Skin of body (tissue), 2 donors: ENCODE measurements at regions not wholly inside any gene's neighbourhood (a gene's known extent, or its start where the extent isn't known, plus 50 kb on each side); places are given as distances from the start of the nearest gene placed in this dataset. TPM values are rescaled to one million over a fixed set of nuclear protein-coding genes. Genes with fewer than 3 reads are reported as not detected.

Experiments
- DNase-seq: peaks from one replicate; lab custom pipeline; 2025; lab: John Stamatoyannopoulos, UW
- small RNA-seq: library from RNA; depleted of rRNA; stranded (forward); fragments of <200 nt; gene quantifications from one replicate; pipeline ENCODE3, GENCODE V24; 2014; ENCODE audit warnings: low replicate concordance

- no peak for DNase-seq
Observed at GRCh38 chr7:136039577-136040345, 62.6 kb upstream of the MTPN start.

- no peak for DNase-seq
Observed at GRCh38 chr7:136036336-136036735, 59.2 kb upstream of the MTPN start.

DNA sequence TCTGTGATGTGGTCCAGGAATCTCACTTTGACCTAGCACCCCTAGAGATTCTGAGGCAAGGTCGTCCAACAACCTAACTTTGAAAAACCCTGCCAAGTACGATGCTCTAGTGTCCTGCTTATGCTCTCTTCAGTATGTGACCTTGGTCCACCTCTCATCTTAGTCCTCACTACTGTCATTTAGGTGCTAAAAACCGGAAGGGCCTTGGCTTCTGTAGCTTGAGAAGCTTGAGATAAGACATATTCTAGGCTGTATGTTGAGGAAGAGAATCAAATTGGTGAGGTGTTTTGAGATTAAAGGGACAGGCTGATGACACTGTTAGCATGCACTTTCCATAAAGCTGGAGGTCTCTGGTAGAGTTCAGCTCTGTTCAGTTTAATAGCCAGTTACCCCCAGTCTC lies 57.0 kb upstream of the MTPN start:
- DNase-seq, result no peak

DNA sequence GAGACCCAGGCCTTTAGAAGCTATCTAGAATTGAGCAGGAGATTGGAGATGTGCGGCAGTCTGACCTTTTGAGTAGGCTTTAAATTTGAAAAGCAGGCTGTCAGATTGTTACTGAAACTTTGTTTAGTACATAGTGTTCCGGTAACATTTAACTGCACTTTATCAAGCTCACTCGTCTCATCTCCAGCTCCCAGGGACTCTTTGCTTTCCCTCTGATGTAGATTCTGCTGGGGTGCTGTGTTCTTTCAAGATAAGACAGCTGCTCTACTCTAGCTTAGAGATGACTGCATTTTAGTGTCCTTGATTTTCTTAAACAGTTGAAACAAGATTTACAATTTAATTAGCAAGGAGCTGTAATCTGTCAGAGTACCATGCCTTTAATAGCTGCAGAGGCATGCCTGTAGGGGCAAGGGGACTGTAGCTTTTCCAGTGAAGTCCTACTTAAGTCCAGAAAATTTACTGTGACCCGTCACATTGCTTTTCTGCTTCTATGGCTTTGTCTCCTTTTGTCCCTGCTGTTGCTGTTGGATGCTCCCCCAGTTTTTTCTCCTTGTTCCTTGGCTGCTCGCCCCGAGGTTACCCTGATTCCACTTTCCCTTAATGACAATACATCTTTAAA lies 56.4 kb upstream of the MTPN start:
- no peak for DNase-seq

DNA sequence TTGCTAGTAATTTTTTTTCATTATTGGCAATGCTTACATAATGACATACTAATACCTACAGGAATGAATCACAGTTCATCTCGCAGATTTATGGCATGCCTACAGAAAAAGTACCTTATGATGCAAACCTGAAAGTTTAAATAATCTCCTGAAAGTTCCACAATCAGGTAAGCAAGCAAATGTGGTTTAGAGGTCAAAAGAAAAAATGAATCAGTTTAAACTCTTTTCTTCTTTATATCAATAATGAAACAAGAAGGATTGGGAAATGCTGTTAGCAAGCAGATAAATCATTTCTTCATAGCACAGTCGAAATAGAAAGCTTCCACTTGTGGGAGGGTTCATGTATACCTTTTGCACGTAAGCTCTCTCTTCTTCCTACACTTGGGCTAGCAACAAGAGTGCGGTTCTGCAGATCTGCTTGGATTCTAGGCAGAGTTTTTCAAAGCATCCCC lies 53.7 kb upstream of the MTPN start:
- no peak for DNase-seq

DNA sequence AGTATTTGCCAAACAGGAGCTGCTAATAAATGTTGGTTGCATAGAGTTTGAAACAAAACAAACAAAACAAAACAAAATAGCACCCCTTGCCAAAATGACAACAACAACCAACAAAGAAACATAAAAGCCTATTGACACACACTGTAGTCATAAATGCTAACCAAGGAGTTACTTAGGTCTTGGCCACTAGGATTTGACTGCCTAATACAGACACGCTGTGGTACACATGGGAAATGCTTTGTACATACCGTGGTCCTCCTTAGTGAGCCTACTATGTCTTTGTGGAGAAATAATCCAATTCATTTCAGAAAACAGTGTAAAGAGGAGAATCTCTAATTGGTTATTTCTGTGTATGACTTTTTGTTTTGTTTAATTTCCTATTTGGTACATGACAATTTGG lies 53.2 kb upstream of the MTPN start:
- no peak for DNase-seq

DNA sequence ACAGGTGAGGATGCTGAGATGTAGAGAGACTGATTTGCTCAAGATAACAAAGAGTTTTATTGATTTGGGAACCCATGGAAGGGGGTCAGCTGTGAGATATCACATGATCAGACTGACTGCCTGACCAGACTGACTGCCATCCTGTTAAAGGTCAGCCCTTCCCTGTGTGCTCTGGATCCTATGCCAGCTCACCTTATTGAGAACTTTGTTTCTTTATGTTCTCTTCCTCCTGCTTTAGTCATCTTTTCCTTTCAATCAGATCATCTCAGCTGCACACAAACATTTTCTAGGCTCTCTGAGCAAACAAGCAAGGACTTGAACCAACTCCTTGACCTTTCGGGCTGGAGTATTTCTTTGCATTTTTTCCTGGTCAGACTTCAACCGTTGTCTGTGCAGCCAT lies 50.0 kb upstream of the MTPN start:
- DNase-seq, result no peak

Small RNA genes lying in the stretch of these regions (small RNA-seq; reads per million reads assigned to genes)
- gene RF00019, result not detected
